SK-N-SH (cell line): ENCODE measurements at regions not wholly inside any gene's neighbourhood (a gene's known extent, or its start where the extent isn't known, plus 50 kb on each side); places are given as distances from the start of the nearest gene placed in this dataset.

ENCODE experiments used
- CHD2 ChIP-seq: fragments of 150-350 bp; IDR thresholded peaks from 2 replicates; pipeline ENCODE4 v1.6.1; 2018; ENCODE audit warnings: low read length; ENCODE audit not compliant: partially characterized antibody
- CTCF ChIP-seq: fragments of 200-600 bp; sonication (generic); IDR thresholded peaks from 2 replicates; pipeline ENCODE4 v1.6.1; 2017; ENCODE audit warnings: antibody characterized with exemption, mild to moderate bottlenecking, moderate library complexity
- EP300 ChIP-seq, 2 experiments: IDR thresholded peaks; 2 replicates each; pipeline versions ENCODE4 v1.4.0 to v1.6.1; 2012; ENCODE audit warnings: borderline replicate concordance in 1 of 2, low read depth in 1 of 2, low read length in 1 of 2
- EZH2phosphoT487 ChIP-seq: fragments of 200-600 bp; sonication (generic); IDR thresholded peaks from 2 replicates; pipeline ENCODE4 v1.6.1; 2017; ENCODE audit warnings: low read depth, mixed run types, mild to moderate bottlenecking, antibody characterized with exemption, moderate library complexity, borderline replicate concordance
- JUND ChIP-seq: IDR thresholded peaks from 2 replicates; pipeline ENCODE4 v1.4.0; 2012
- NFIC ChIP-seq: IDR thresholded peaks from 2 replicates; pipeline ENCODE4 v1.4.0; 2012; ENCODE audit warnings: borderline replicate concordance
- PBX3 ChIP-seq: IDR thresholded peaks from 2 replicates; pipeline ENCODE4; 2012
- POLR2AphosphoS5 ChIP-seq: IDR thresholded peaks from 2 replicates; pipeline ENCODE4 v1.6.1; 2012; ENCODE audit warnings: low read depth, low read length
- RAD21 ChIP-seq: IDR thresholded peaks from 2 replicates; pipeline ENCODE4 v1.6.1; 2012; ENCODE audit warnings: mild to moderate bottlenecking, low read length
- REST ChIP-seq: IDR thresholded peaks from 2 replicates; pipeline ENCODE4 v1.6.1; 2012; ENCODE audit warnings: mild to moderate bottlenecking, low read depth, low read length, moderate library complexity
- RFX5 ChIP-seq: IDR thresholded peaks from 2 replicates; pipeline ENCODE4 v1.6.1; 2012; ENCODE audit warnings: mild to moderate bottlenecking, improper control_type of control experiment, low read length
- TAF1 ChIP-seq: IDR thresholded peaks from 2 replicates; pipeline ENCODE4 v1.6.1; 2012; ENCODE audit warnings: low read depth, mild to moderate bottlenecking, low read length, moderate library complexity, borderline replicate concordance

DNA sequence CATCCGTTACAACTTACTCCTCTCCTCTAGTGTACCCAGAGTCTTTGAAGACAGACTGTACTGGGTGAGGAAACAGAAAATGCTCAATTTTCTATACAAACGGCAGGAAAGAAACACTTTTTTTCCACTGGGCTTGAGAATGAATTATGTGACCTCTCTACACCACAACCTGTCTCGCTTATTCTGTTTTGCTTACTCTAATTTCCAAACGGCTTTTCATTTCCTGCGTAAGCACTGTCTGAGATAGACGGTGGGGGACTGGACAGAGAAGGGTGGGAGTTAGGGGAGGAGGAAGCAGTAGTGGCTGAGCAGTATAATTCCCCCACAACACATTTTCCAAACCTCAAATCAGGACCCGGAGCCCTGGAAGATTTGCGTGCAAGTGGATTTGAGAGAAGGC is 191.4 kb upstream of the SDK2 start:
- TF ChIP-seq CTCF (no peak), TAF1 (no peak), JUND (no peak), POLR2AphosphoS5 (no peak), EP300 (IDR thresholded peaks at IDR 0.05; ENCODE audit: borderline replicate concordance in 1 of 2, low read depth in 1 of 2, low read length in 1 of 2) (no peak), RFX5 (no peak), PBX3 (no peak), EZH2phosphoT487 (no peak), CHD2 (no peak), NFIC (no peak), REST (no peak), RAD21 (no peak)
